AG09309 (cell line): ENCODE measurements at regions not wholly inside any gene's neighbourhood (a gene's known extent, or its start where the extent isn't known, plus 50 kb on each side); places are given as distances from the start of the nearest gene placed in this dataset.

Experiments used
- DNase-seq: peaks from one replicate; pipeline ENCODE4 v3.0.0-alpha.2; 2010; ENCODE audit warnings: low read depth
- H3K4me3 ChIP-seq: 2 replicates; pipeline ENCODE4 v1.5.1; 2011; ENCODE audit warnings: mild to moderate bottlenecking, low read depth, low read length, moderate library complexity; ENCODE audit not compliant: control insufficient read depth
- CTCF ChIP-seq: IDR thresholded peaks from 2 replicates; pipeline ENCODE4 v1.5.1; 2011; ENCODE audit warnings: mild to moderate bottlenecking, low read depth, low read length, inconsistent platforms; ENCODE audit not compliant: insufficient read depth, control insufficient read depth; ENCODE audit errors: missing control alignments

- peak; percentile 39 for DNase-seq
Observed at GRCh38 chr14:60590991-60591414, 58.3 kb downstream of the SIX1 start.

More at GRCh38 chr14:60590991-60591414, 58.3 kb downstream of the SIX1 start:
- no peak overlapping the region for H3K4me3 ChIP-seq
- no peak for TF ChIP-seq CTCF
